SK-N-SH treated with all-trans-retinoic acid at 6 μM for 48 hours (cell line): ENCODE measurements at regions not wholly inside any gene's neighbourhood (a gene's known extent, or its start where the extent isn't known, plus 50 kb on each side); places are given as distances from the start of the nearest gene placed in this dataset.

Experiments used
- BACH2 ChIP-seq: fragments of 250-450 bp; sonication (Bioruptor Pico); IDR thresholded peaks from 2 replicates; pipeline ENCODE4 v1.9.0; 2021; ENCODE audit warnings: mild to moderate bottlenecking, borderline replicate concordance
- PATZ1 ChIP-seq: fragments of 250-450 bp; sonication (Bioruptor Pico); IDR thresholded peaks from 2 replicates; pipeline ENCODE4 v1.8.0; 2020; ENCODE audit warnings: mild to moderate bottlenecking, moderate library complexity, borderline replicate concordance
- RARB ChIP-seq: fragments of 250-450 bp; sonication (Bioruptor Pico); IDR thresholded peaks from 2 replicates; pipeline ENCODE4 v1.8.0; 2021; ENCODE audit warnings: mild to moderate bottlenecking, moderate library complexity
- ZFP30 ChIP-seq: fragments of 450-650 bp; formaldehyde crosslinking; IDR thresholded peaks from 2 replicates; pipeline ENCODE4 v1.5.0; 2022; ENCODE audit warnings: mild to moderate bottlenecking, moderate library complexity

GRCh38 chr6:126632271-126632670, 292.4 kb downstream of the CENPW start:
- no peak for TF ChIP-seq PATZ1 (CRISPR knock-in tag)
- TF ChIP-seq BACH2: no peak
- no peak for TF ChIP-seq ZFP30
- no peak for TF ChIP-seq RARB (CRISPR knock-in tag)
